Panc1 (cell line): ENCODE measurements at regions not wholly inside any gene's neighbourhood (a gene's known extent, or its start where the extent isn't known, plus 50 kb on each side); places are given as distances from the start of the nearest gene placed in this dataset.

Experiments used
- ATAC-seq: fragments of 200-7000 bp; cut with Tn5 transposase; 2 replicates; pipeline ENCODE4 v1.9.1; 2020; ENCODE audit warnings: mild to moderate bottlenecking, moderate library complexity
- BruUV-seq: library from RNA; stranded (reverse); fragments of 400-500 nt; replicated peaks from 2 replicates; lab custom pipeline; 2021; lab: Mats Ljungman, UMichigan
- CTCF ChIA-PET: fragments of 300-600 bp; sonication (Branson Sonifier 250); formaldehyde crosslinking; loops from one replicate; lab custom pipeline; 2022; ENCODE audit warnings: antibody characterized with exemption; lab: Charles Lee
- POLR2A ChIA-PET: fragments of 300-600 bp; sonication (Branson Sonifier 250); formaldehyde crosslinking; loops from one replicate; lab custom pipeline; 2022; ENCODE audit warnings: antibody characterized with exemption; lab: Charles Lee
- DNase-seq: peaks from one replicate; pipeline ENCODE4 v3.0.0-alpha.2; 2010; ENCODE audit warnings: low read depth, low spot score
- H3K27ac ChIP-seq: 2 replicates; pipeline ENCODE4 v1.5.1; 2011; ENCODE audit warnings: mild to moderate bottlenecking, low read length, inconsistent platforms
- H3K27me3 ChIP-seq: fragments of 200-500 bp; sonication (Bioruptor generic); 2 replicates; pipeline ENCODE4 v1.6.0; 2014; ENCODE audit warnings: low read length, inconsistent platforms; ENCODE audit not compliant: control insufficient read depth, insufficient read depth
- H3K36me3 ChIP-seq: fragments of 200-500 bp; sonication (Bioruptor generic); 2 replicates; pipeline ENCODE4 v1.5.1; 2014; ENCODE audit warnings: inconsistent platforms, mild to moderate bottlenecking, low read length, moderate library complexity; ENCODE audit not compliant: control insufficient read depth, insufficient read depth
- H3K4me1 ChIP-seq: 2 replicates; pipeline ENCODE4 v1.5.1; 2011; ENCODE audit warnings: inconsistent platforms, mild to moderate bottlenecking, low read length, moderate library complexity; ENCODE audit not compliant: control insufficient read depth, insufficient read depth
- H3K4me3 ChIP-seq, 2 experiments: 2 replicates each; pipeline ENCODE4 v1.5.1; 2011 to 2012; ENCODE audit warnings: low read depth in 2 of 2, low read length in 2 of 2, mild to moderate bottlenecking in 2 of 2, inconsistent platforms in 1 of 2, moderate library complexity in 1 of 2
- H3K9me3 ChIP-seq: fragments of 200-500 bp; sonication (Bioruptor generic); 2 replicates; pipeline ENCODE4 v1.5.1; 2014; ENCODE audit warnings: low read depth, mild to moderate bottlenecking, inconsistent platforms, low read length, moderate library complexity; ENCODE audit not compliant: control insufficient read depth, insufficient read depth
- POLR2AphosphoS5 ChIP-seq: IDR thresholded peaks from 2 replicates; pipeline ENCODE4 v1.6.1; 2012; ENCODE audit warnings: mild to moderate bottlenecking, low read depth, low read length, moderate library complexity
- SIN3A ChIP-seq: IDR thresholded peaks from 2 replicates; pipeline ENCODE4 v1.6.1; 2012; ENCODE audit warnings: low read depth, mild to moderate bottlenecking, low read length, moderate library complexity, borderline replicate concordance; ENCODE audit not compliant: insufficient read depth
- TCF7L2 ChIP-seq: IDR thresholded peaks from 2 replicates; pipeline ENCODE4 v1.6.1; 2011; ENCODE audit warnings: mild to moderate bottlenecking, low read depth, low read length, inconsistent platforms
- in situ Hi-C: cut with HindIII; loops from 2 replicates; pipeline ENCODE4 v1.10.0; 2016; ENCODE audit warnings: low sequenced_read_pairs, low pct_unique_long_range_greater_than_20kb
- intact Hi-C: fragments of 100-400 bp; cut with micrococcal nuclease; formaldehyde crosslinking; loops from one replicate; pipeline ENCODE4 v1.10.0; 2022; ENCODE audit not compliant: unreplicated experiment
- TF ChIP-seq, protein P1 (sequence below), 2 experiments: IDR thresholded peaks; 2 replicates each; pipeline ENCODE4 v1.6.1; 2011 to 2012; ENCODE audit warnings: low read depth in 2 of 2, control low read depth in 1 of 2, low read length in 1 of 2, mild to moderate bottlenecking in 1 of 2, moderate library complexity in 1 of 2; ENCODE audit not compliant: insufficient read depth in 1 of 2
- TF ChIP-seq, protein P2 (sequence below): fragments of 450-650 bp; IDR thresholded peaks from 2 replicates; pipeline ENCODE4 v1.5.1; 2017; ENCODE audit warnings: mild to moderate bottlenecking

DNA sequence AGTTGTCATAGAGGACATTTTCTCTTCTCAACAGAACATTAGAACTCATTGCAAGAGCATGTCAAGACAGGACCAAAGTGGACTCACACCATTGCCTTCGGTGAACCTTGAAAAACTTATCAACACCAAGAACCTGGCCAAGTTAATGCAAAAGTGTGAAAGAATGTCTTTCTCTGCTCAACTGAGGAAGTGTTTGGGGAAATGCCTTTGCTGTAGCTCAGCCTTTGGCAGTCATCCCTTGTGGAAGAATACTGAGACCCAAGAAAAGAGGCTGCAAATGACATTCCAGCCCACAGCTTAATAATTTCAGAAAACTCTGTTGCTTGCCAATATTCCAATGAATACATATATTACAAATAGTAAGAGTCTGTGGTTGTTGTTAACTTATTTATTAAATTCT, 728.8 kb upstream of the PIK3C3 start:
- Histone ChIP-seq H3K36me3 (no peaks in the 10 kb centered on the region), H3K4me1 (no peaks in the 10 kb centered on the region), H3K9me3 (no peaks in the 10 kb centered on the region), H3K27me3 (no peaks in the 10 kb centered on the region), H3K4me3 (no peak overlapping the region), H3K27ac (no peak overlapping the region)
- CTCF ChIA-PET = no interaction called here
- no peak for TF ChIP-seq SIN3A
- TF ChIP-seq POLR2AphosphoS5 = no peak
- no peak for TF ChIP-seq TCF7L2
- TF ChIP-seq, protein P1, sequence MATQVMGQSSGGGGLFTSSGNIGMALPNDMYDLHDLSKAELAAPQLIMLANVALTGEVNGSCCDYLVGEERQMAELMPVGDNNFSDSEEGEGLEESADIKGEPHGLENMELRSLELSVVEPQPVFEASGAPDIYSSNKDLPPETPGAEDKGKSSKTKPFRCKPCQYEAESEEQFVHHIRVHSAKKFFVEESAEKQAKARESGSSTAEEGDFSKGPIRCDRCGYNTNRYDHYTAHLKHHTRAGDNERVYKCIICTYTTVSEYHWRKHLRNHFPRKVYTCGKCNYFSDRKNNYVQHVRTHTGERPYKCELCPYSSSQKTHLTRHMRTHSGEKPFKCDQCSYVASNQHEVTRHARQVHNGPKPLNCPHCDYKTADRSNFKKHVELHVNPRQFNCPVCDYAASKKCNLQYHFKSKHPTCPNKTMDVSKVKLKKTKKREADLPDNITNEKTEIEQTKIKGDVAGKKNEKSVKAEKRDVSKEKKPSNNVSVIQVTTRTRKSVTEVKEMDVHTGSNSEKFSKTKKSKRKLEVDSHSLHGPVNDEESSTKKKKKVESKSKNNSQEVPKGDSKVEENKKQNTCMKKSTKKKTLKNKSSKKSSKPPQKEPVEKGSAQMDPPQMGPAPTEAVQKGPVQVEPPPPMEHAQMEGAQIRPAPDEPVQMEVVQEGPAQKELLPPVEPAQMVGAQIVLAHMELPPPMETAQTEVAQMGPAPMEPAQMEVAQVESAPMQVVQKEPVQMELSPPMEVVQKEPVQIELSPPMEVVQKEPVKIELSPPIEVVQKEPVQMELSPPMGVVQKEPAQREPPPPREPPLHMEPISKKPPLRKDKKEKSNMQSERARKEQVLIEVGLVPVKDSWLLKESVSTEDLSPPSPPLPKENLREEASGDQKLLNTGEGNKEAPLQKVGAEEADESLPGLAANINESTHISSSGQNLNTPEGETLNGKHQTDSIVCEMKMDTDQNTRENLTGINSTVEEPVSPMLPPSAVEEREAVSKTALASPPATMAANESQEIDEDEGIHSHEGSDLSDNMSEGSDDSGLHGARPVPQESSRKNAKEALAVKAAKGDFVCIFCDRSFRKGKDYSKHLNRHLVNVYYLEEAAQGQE (IDR thresholded peaks at IDR 0.05; ENCODE audit: insufficient read depth in 1 of 2, low read depth in 2 of 2, low read length in 1 of 2) = no peak
- TF ChIP-seq, protein P2, sequence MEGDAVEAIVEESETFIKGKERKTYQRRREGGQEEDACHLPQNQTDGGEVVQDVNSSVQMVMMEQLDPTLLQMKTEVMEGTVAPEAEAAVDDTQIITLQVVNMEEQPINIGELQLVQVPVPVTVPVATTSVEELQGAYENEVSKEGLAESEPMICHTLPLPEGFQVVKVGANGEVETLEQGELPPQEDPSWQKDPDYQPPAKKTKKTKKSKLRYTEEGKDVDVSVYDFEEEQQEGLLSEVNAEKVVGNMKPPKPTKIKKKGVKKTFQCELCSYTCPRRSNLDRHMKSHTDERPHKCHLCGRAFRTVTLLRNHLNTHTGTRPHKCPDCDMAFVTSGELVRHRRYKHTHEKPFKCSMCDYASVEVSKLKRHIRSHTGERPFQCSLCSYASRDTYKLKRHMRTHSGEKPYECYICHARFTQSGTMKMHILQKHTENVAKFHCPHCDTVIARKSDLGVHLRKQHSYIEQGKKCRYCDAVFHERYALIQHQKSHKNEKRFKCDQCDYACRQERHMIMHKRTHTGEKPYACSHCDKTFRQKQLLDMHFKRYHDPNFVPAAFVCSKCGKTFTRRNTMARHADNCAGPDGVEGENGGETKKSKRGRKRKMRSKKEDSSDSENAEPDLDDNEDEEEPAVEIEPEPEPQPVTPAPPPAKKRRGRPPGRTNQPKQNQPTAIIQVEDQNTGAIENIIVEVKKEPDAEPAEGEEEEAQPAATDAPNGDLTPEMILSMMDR = no peak
- in situ Hi-C loops = no loop called here
- ATAC-seq (no peak), DNase-seq (no peak)
- intact Hi-C loops = no loop called here
- POLR2A ChIA-PET = no interaction called here
- BruUV-seq = no TSS peak

- no peaks in the 10 kb centered on the region for H3K9me3 ChIP-seq
- no peaks in the 10 kb centered on the region for H3K27me3 ChIP-seq
- no TSS peak for BruUV-seq
- TF ChIP-seq, protein P1 (IDR thresholded peaks at IDR 0.05; ENCODE audit: insufficient read depth in 1 of 2, low read depth in 2 of 2, low read length in 1 of 2) = no peak
- TF ChIP-seq TCF7L2 = no peak
- TF ChIP-seq POLR2AphosphoS5 = no peak
- TF ChIP-seq, protein P2 = no peak
- no peak for TF ChIP-seq SIN3A
- POLR2A ChIA-PET = no interaction called here
- intact Hi-C loops (no loop called here), in situ Hi-C loops (no loop called here)
- no peaks in the 10 kb centered on the region for H3K4me1 ChIP-seq
- CTCF ChIA-PET = no interaction called here
- ATAC-seq (no peak), DNase-seq (no peak)
- H3K27ac ChIP-seq = no peak overlapping the region
- H3K36me3 ChIP-seq = no peaks in the 10 kb centered on the region
- H3K4me3 ChIP-seq = no peak overlapping the region
Observed at GRCh38 chr18:41216341-41217003, 738.6 kb upstream of the PIK3C3 start.
